GM19324 (cell line): ENCODE measurements at regions not wholly inside any gene's neighbourhood (a gene's known extent, or its start where the extent isn't known, plus 50 kb on each side); places are given as distances from the start of the nearest gene placed in this dataset.

Source experiments
- ATAC-seq: cut with Tn5 transposase; IDR thresholded peaks from one replicate; pipeline ENCODE4 v1.9.1; 2021; ENCODE audit warnings: mild to moderate bottlenecking, moderate library complexity; ENCODE audit not compliant: unreplicated experiment, low FRiP score

DNA sequence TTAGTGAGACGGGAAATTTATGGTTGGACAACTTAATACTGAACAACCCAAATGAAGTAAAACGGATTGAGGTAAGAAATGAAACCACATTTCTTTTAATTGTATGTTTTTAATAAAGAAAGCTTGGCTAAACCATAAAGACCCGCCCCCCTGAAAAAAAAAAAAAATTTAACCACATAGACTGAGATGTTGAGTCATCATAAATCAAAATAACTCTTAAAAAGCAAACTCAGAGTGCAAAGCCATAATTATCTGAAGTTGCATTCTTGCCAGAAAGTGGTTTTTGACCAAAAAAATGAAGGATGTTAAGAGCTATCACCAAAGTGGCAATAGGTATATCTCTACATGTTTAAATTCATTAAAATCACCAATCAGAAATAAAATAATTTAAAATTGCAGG, 101.8 kb upstream of the COL21A1 start:
- ATAC-seq = no peak

DNA sequence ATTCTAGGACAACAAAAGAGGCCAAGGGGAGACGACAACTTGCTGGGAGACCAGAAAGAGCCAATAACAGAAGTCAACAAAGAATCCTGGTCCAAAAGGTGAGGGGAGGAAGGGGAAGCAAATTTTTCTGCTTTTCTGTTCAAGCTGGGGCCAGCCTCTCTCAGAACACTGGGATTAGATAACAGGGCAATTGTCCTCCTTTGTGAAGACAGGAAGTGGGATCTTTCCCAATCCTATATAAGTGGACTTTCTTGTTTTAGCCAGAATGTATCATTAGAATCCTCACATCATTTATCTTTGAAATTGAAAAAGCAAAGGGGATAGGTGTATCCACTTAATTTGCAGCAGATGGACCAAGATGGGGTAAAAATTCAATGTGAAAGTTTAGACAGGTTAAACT, 101.2 kb upstream of the COL21A1 start:
- ATAC-seq = no peak

DNA sequence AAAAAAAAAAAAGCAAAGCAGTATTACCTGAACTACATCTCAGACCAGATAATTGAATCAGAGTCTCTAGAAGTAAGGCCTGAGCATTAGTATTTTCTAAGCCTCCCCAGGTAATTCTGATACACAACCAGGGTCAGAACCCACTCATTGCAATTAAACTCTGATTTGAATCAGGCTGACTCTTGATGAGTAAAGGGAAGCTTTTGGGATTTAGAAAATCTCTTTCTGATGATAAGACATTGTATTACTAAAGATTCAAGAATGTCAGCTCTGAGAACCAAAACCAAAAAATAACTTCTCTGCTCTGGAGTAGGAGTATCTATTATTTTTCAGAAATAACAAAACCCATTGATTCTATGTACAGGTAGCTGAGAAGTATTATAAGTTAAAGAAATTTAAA, 100.1 kb upstream of the COL21A1 start:
- ATAC-seq = no peak

GRCh38 chr6:56346958-56347357, 99.6 kb upstream of the COL21A1 start:
- no peak for ATAC-seq

DNA sequence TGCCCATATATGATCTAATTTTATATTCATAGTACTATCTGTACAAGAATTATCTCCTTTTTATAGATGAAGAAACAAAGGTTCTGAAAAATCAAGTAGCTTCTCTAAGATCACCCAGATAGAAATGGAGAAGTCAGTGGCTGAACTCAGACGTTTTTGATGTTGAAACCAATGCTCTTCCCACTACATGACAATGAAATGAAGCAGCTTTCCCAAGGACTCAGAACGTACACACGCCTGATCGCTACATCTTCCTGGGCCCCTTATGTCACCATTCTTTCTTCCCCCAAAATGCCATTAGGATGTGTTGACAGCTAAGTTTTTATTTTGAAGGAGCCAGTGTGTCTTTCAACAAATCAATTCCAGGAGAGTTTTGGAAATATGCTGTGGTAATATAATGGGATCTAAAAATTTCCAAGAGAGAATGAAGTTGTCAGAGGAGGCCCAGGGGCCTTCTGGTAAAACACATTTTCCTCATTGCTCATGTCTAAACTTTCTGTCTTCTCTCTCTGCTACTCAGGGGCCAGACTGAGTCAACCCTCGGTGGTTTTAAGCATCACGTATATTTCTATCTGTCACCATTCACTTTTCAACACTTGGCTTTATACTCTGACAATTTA, 98.1 kb upstream of the COL21A1 start:
- no peak for ATAC-seq

DNA sequence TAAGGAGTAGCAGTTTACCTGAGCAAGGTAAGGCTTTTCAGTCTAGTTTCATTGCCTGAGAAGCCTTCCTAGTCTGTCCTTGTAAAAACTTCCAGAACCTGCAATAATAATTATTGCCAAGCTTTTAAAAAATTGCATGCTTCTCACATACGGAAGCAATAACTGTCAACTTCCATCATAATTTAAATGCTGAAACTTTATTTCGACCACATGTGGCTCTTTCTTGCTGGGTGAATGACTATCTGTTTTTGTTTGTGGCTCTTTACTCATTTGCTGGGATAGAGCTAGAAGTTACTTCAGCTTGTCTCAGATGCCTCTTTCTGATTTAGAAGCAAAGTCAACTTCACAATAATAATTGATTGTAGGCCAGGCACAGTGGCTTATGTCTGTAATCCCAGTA, 95.9 kb upstream of the COL21A1 start:
- no peak for ATAC-seq

GRCh38 chr6:56339524-56339923, 92.1 kb upstream of the COL21A1 start:
- ATAC-seq = no peak

DNA sequence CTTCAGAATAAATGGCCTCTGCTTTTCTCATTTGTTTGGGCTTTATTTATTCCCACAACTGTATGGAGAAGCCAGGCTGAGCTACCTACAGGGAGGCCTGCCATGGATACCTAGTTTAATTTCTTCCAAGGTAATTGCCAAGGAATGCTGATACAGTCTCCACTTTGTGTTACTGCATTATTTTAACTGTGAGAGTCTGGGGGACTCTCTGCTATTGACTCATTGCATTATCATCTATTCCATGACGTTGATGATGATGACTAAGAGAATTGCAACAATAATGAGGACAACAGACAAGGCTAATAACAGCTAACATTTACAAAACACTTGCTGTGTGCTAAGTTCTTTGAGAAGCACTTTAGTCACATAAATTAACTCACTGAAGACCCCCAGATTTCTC, 88.3 kb upstream of the COL21A1 start:
- ATAC-seq = no peak

DNA sequence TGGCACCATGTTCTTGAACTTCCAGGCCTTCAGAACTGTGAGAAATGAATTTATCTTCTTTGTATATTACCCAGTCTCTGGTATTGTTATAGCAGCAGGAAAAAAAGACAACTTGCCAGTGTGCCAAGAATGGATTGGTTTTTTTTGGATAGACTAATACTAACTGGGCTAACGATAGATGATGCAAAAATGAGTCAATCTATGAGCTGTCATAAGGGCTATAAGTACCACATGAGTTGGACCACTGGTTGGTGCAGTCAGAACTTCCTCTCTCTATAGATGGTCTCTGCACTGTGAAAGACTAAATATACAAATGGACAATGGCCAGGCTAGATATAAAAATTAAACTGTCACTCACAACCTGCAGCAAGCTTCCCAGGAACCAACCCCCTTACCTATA, 87.6 kb upstream of the COL21A1 start:
- ATAC-seq = no peak

- no peak for ATAC-seq
Measured at GRCh38 chr6:56329271-56330050, 82.1 kb upstream of the COL21A1 start.

DNA sequence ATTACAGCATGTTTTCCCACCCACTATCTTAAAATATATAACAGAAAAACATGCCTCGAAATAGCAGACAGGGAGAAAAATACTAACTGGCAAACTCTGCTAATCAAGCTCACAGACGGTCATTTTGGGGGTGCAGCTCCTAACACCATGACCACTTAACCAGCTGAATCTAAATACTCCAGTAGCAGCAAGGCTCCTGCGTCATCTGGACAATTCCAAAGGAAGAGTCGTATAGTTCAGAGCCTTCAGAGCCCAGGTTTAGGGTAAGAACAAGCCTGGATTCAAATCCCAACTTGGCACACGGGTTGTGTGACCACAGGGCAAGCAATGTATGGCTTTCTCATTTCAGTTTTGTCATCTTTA, 81.3 kb upstream of the COL21A1 start:
- no peak for ATAC-seq

- ATAC-seq = no peak
Measured at GRCh38 chr6:56327946-56328727, 80.8 kb upstream of the COL21A1 start.

- ATAC-seq = no peak
Measured at GRCh38 chr6:56324396-56324795, 77.0 kb upstream of the COL21A1 start.

DNA sequence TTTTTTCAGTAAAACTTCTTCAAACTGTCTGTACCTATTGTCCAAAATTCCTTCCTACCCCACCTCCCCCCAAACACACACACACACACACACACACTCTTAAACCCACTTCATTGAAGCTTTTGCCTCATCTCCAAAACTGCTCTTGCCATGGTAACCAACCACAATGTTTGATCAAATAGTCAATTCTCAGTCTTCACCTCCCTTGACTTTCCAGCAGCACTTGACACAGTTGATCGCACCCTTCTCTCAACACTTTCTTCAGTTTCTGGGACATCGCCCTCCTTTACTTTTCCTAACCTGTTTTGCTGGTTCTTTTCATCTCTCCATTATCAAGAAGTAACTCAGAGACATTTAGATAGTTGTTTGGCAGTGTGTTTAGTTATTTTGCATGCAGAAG, 71.5 kb upstream of the COL21A1 start:
- ATAC-seq = no peak

GRCh38 chr6:56314683-56315523, 67.5 kb upstream of the COL21A1 start:
- ATAC-seq = no peak

DNA sequence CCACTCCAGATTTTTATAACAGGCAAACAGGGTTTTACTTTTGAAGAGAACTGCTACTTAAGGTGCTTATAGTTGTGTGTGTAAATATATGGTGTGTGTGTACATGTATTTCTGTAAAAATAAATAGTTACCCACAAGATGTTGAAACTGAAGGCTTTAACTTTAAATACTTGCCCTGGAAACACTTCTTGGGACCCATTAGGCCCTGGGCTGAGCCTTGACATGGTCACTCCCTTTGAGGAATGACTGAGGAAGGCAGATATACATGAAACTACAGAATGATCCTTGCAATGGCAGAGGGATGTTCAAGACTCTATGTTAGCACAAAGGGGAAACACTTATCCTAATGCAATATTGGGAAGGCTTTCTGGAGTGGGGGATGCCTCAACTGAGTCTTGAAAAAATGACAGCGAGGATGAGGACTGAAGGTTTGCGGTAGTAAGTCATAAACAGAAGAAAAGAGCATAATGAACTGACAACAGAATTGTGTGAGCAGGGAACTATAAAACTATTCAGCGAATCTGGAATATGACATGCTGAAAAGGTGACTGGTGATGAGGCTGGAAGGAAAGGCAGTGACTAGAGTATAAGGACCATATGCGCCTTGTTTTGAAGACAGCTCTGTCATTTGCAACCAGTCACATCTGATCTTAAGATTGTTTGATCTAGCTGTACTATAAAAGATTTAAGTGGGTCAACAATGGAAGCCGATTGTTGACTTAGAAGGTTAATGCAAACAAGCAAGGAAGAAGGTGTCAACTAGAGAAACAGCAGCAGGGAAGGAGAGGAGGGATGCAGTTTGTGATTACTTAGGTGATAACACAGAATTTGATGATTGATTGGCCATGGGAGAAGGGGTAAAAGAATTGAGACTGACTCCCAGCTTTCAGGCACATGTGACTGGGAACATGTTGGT, 64.4 kb upstream of the COL21A1 start:
- no peak for ATAC-seq

DNA sequence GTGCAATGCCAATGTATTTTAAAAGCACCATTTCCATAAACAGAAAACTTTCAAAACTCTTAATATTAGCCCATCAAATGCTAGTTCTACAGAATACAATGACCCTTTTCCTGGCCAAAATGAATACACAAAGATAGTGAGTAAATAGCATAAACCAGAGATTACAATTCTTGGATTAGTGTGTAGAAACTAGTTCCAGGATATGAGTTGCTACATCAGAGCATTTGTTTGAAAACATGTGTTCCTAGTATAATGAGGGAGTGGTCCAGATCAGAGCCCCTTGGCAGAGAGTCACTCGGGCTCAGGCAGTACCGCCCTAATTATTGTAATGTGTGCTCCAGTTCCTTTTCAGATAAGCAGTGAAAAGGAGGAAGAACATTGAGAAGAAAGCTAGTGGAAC, 63.7 kb upstream of the COL21A1 start:
- ATAC-seq = no peak

GRCh38 chr6:56310241-56310640, 62.9 kb upstream of the COL21A1 start:
- no peak for ATAC-seq

DNA sequence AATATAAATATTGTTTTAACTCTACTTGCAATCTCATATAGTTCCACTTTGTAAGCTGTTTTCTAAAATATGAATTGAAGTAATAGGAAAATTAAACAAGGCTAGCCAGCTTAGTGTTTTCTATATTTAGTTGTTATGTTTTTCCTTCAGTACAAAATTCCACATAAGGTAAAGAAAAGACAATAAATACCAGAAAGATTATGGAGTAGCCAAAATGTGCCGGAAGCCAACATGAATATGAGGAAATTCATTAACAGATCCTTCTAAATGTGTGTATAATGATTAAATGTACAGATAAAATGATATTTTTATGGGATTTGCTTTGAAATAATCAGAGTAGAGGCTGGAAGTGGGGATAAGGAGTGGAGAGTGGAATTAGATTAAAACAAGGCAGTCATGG, 52.5 kb upstream of the COL21A1 start:
- no peak for ATAC-seq
